ENCODE measurements at regions not wholly inside any gene's neighbourhood (a gene's known extent, or its start where the extent isn't known, plus 50 kb on each side); places are given as distances from the start of the nearest gene placed in this dataset.

- peaks cover 0 to 11% (median 3%) of the 10 kb centered on the region in 7 donors for H3K9me3 Mint-ChIP-seq
- H3K27ac Mint-ChIP-seq, result no peak overlapping the region
- H4K20me1 ChIP-seq (ENCODE audit: insufficient read depth, low read length), result no peaks in the 10 kb centered on the region
- DNase-seq, result no peak
- H2AFZ ChIP-seq (ENCODE audit: insufficient read depth, low read depth, low read length, poor library complexity, severe bottlenecking), result no peak overlapping the region
- no peak overlapping the region for H3K27ac ChIP-seq (ENCODE audit: low read depth in 1 of 2, low read length in 2 of 2)
- H3K9me3 ChIP-seq (replicated peaks in 1 of 2; ENCODE audit: control insufficient read depth in 1 of 2, insufficient read depth in 1 of 2, low read length in 2 of 2), result no peaks in the 10 kb centered on the region
- H3K4me3 ChIP-seq (replicated peaks in 1 of 3; ENCODE audit: low read depth in 2 of 3, low read length in 3 of 3), result no peak overlapping the region
- no peak overlapping the region for H3K4me2 ChIP-seq (replicated peaks; ENCODE audit: extremely low read depth, low read length, poor library complexity, severe bottlenecking)
- H3K9ac ChIP-seq (ENCODE audit: insufficient read depth, low read length, poor library complexity, severe bottlenecking), result no peak overlapping the region
- H3K36me3 ChIP-seq (replicated peaks in 1 of 2; ENCODE audit: control insufficient read depth in 1 of 2, insufficient read depth in 2 of 2, low read length in 2 of 2), result no peaks in the 10 kb centered on the region
- H3K27me3 Mint-ChIP-seq (ENCODE audit: low read depth in 3 of 3), result peaks cover 0 to 2% (median 0%) of the 10 kb centered on the region in 3 donors
- no CpG with 5 or more reads among the region's 6 CpGs for WGBS (ENCODE audit: insufficient coverage)
- H3K36me3 Mint-ChIP-seq, result no peaks in the 10 kb centered on the region
- H3K4me3 Mint-ChIP-seq, result no peak overlapping the region
- H3K4me1 Mint-ChIP-seq, result no peaks in the 10 kb centered on the region
- no peaks in the 10 kb centered on the region for H3K79me2 ChIP-seq (ENCODE audit: insufficient read depth, low read length)
- H3K4me1 ChIP-seq (ENCODE audit: control insufficient read depth in 1 of 2, insufficient read depth in 2 of 2, low read length in 2 of 2), result no peaks in the 10 kb centered on the region
- intact Hi-C loops (cut with micrococcal nuclease), result no loop called here
- TF ChIP-seq CTCF (IDR thresholded peaks at IDR 0.05), result no peak
- no peaks in the 10 kb centered on the region for H3K27me3 ChIP-seq (ENCODE audit: control insufficient read depth in 2 of 2, insufficient read depth in 2 of 2, low read length in 2 of 2)
Measured at GRCh38 chr6:84618836-84619235, 145.6 kb downstream of the TBX18 start.

DNA sequence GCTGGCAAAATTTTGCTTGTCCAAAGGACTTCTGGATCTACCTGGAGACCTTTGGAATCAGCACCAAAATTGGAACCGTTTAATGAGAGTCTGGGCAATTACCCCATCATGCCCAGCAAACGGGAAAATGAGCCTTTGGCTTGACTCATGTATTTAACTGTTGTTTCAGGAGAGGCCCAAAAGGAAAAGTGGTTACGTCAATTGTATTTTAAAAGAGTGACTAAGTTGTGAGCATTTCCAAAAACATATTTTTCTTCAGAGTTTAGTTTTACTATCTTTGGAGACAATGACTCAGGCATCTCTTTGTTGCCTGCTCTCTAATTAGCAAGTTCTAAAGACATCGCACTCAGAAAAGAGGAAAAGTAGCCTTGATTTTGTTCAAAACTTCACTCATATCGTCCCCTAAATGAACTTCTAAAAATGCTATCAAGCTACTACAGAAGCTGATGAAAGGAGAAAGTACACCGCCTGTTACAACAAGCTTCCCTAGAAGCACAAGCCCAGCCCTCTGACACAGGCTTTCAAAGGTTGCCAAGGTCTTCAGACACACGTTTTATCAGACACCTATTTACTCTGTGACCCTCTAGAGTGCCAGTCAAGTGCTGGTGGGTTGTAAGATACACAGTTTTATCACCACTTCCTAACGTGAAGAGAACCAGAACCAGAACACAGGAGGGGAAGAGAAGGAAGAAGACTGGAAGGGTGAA lies 146.2 kb downstream of the TBX18 start:
- no peaks in the 10 kb centered on the region for H4K20me1 ChIP-seq (ENCODE audit: insufficient read depth, low read length)
- H3K36me3 ChIP-seq (replicated peaks in 1 of 2; ENCODE audit: control insufficient read depth in 1 of 2, insufficient read depth in 2 of 2, low read length in 2 of 2), result no peaks in the 10 kb centered on the region
- no peak for DNase-seq
- no peak overlapping the region for H3K4me2 ChIP-seq (replicated peaks; ENCODE audit: extremely low read depth, low read length, poor library complexity, severe bottlenecking)
- H3K4me1 ChIP-seq (ENCODE audit: control insufficient read depth in 1 of 2, insufficient read depth in 2 of 2, low read length in 2 of 2), result no peaks in the 10 kb centered on the region
- peaks cover 0 to 11% (median 3%) of the 10 kb centered on the region in 7 donors for H3K9me3 Mint-ChIP-seq
- no peaks in the 10 kb centered on the region for H3K79me2 ChIP-seq (ENCODE audit: insufficient read depth, low read length)
- no peak overlapping the region for H2AFZ ChIP-seq (ENCODE audit: insufficient read depth, low read depth, low read length, poor library complexity, severe bottlenecking)
- TF ChIP-seq CTCF (IDR thresholded peaks at IDR 0.05), result no peak
- WGBS (ENCODE audit: insufficient coverage), result 91% methylated on average over 5 of the region's 8 CpGs
- no peak overlapping the region for H3K4me3 ChIP-seq (replicated peaks in 1 of 3; ENCODE audit: low read depth in 2 of 3, low read length in 3 of 3)
- H3K4me3 Mint-ChIP-seq, result no peak overlapping the region
- no peaks in the 10 kb centered on the region for H3K36me3 Mint-ChIP-seq
- no peaks in the 10 kb centered on the region for H3K9me3 ChIP-seq (replicated peaks in 1 of 2; ENCODE audit: control insufficient read depth in 1 of 2, insufficient read depth in 1 of 2, low read length in 2 of 2)
- peaks cover 0 to 2% (median 0%) of the 10 kb centered on the region in 3 donors for H3K27me3 Mint-ChIP-seq (ENCODE audit: low read depth in 3 of 3)
- no peaks in the 10 kb centered on the region for H3K4me1 Mint-ChIP-seq
- no peaks in the 10 kb centered on the region for H3K27me3 ChIP-seq (ENCODE audit: control insufficient read depth in 2 of 2, insufficient read depth in 2 of 2, low read length in 2 of 2)
- H3K27ac ChIP-seq (ENCODE audit: low read depth in 1 of 2, low read length in 2 of 2), result no peak overlapping the region
- intact Hi-C loops (cut with micrococcal nuclease), result no loop called here
- no peak overlapping the region for H3K27ac Mint-ChIP-seq
- no peak overlapping the region for H3K9ac ChIP-seq (ENCODE audit: insufficient read depth, low read length, poor library complexity, severe bottlenecking)
